ENCODE measurements at regions not wholly inside any gene's neighbourhood (a gene's known extent, or its start where the extent isn't known, plus 50 kb on each side); places are given as distances from the start of the nearest gene placed in this dataset.

DNA sequence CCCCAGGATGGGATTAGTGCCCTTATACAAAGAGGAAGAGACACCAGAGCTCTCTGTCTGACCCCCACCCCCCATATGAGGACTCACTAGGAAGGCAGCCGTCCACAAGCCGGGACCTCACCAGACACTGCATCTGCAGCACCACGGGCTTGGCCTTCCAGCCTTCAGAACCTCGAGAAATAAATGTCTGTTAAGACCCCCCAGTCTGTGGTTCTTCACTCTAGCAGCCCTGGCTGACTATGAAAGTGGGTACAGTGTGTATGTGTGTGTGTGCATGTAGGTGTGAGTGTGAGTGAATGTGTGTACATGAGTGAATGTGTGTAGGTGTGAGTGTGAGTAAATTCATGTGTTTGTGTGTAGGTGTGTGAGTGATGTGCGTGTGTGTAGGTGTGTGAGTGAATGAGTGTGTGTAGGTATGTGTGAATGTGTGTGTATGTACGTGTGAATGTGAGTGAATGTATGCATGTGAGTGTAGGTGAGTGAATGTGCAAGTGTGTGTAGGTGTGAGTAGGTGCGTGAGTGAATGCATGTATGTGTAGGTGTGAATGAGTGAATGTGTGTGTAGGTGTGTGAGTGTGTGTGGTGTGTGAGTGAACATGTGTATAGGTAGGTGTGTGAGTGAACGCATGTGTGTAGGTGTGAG, 201.6 kb upstream of the ZNF536 start:
- H3K4me3 ChIP-seq (ENCODE audit: low read depth, low read length), result no peak overlapping the region
- TF ChIP-seq, protein P1, sequence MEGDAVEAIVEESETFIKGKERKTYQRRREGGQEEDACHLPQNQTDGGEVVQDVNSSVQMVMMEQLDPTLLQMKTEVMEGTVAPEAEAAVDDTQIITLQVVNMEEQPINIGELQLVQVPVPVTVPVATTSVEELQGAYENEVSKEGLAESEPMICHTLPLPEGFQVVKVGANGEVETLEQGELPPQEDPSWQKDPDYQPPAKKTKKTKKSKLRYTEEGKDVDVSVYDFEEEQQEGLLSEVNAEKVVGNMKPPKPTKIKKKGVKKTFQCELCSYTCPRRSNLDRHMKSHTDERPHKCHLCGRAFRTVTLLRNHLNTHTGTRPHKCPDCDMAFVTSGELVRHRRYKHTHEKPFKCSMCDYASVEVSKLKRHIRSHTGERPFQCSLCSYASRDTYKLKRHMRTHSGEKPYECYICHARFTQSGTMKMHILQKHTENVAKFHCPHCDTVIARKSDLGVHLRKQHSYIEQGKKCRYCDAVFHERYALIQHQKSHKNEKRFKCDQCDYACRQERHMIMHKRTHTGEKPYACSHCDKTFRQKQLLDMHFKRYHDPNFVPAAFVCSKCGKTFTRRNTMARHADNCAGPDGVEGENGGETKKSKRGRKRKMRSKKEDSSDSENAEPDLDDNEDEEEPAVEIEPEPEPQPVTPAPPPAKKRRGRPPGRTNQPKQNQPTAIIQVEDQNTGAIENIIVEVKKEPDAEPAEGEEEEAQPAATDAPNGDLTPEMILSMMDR (IDR thresholded peaks at IDR 0.05; ENCODE audit: borderline replicate concordance, insufficient read depth, low read depth, low read length), result no peak

DNA sequence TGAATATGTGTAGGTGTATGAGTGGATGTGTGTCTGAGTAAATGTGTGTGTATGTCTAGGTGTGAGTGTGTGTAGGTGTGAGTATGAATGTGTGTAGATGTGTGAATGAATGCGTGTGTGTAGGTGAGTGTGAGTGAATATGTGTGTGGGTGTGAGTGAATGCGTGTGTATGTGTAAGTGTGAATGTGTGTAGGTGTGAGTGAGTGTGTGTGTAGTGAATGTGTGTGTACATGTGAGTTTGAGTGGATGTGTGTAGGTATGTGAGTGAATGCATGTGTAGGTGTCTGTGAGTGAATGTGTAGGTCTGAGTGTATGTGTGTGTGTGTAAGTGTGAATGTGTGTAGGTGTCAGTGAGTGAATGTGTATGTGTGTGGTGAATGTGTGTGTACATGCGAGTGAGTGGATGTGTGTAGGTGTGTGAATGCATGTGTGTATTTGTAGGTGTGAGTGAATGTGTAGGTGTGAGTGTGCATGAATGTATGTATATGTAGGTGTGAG, 201.0 kb upstream of the ZNF536 start:
- TF ChIP-seq, protein P1 (IDR thresholded peaks at IDR 0.05; ENCODE audit: borderline replicate concordance, insufficient read depth, low read depth, low read length), result no peak
- H3K4me3 ChIP-seq (ENCODE audit: low read depth, low read length), result no peak overlapping the region

DNA sequence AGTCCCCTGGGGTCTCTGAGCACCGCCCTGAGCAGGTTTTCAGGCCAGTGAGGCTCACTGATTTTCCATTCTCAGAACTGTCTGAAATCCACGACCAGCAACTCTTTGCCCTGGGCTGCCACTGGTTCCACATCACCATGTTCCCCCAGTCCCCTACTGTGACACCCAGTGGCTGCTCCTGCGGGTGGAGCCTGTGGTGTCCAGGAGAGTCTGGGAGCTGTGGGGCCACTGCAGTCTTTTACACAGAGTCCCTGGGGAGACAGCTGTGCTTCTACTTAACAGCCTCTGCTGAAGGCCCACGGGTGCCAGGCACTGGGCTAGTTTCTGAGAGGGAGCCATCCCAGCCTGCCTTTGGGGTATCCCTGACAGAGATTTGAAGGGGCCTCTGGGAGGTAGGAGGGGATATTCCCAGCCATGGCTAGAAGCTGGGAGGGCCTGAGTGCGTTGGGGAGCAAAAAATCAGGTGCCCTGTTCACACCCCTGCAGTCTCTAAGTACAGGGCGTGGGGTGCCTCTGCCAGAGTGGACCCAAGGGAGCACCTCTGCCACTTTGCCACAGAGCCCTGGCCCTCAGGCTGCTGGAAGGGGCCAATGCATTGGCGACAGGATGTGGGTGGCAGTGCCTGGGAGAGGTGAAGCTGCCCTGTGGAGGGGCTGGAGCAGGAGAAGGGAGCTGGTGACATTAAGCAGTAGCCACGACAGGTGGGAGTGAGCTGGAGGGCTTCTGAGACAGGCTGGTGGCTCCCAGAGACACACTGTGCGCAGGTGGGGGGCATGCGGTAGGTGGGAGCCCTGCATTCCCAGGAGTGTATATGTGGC, 200.2 kb upstream of the ZNF536 start:
- no peak overlapping the region for H3K4me3 ChIP-seq (ENCODE audit: low read depth, low read length)
- TF ChIP-seq, protein P1 (IDR thresholded peaks at IDR 0.05; ENCODE audit: borderline replicate concordance, insufficient read depth, low read depth, low read length), result no peak

DNA sequence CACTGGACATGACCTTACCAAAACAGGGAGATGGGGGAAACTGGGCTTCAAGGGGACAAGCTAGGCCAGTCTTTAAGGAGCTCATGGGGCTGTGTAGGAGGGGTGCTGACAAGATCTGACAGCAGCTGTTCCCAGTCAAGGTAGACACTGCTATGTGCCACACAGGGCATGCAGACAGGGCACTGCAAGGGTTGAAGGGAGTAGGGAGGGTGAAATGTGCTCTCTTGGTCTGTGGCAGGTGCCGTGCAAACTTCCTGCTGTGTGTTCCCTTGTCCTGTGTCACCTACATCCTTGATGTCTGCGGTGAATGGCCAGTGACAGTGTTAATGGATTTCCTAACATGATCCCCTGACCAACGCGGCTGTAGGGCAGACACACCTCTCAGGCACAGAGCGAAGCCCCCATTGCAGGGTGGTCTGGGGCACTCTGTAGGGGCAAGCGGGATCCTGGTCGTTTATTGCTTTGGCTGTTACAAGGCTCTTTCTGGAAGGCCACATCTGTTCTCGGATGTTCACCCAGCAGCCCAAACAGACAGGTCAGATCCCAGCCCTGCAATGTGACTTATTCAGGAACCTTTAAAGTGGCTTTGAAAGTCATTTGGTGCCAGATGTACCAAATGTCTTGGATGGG, 199.5 kb upstream of the ZNF536 start:
- H3K4me3 ChIP-seq (ENCODE audit: low read depth, low read length), result no peak overlapping the region

DNA sequence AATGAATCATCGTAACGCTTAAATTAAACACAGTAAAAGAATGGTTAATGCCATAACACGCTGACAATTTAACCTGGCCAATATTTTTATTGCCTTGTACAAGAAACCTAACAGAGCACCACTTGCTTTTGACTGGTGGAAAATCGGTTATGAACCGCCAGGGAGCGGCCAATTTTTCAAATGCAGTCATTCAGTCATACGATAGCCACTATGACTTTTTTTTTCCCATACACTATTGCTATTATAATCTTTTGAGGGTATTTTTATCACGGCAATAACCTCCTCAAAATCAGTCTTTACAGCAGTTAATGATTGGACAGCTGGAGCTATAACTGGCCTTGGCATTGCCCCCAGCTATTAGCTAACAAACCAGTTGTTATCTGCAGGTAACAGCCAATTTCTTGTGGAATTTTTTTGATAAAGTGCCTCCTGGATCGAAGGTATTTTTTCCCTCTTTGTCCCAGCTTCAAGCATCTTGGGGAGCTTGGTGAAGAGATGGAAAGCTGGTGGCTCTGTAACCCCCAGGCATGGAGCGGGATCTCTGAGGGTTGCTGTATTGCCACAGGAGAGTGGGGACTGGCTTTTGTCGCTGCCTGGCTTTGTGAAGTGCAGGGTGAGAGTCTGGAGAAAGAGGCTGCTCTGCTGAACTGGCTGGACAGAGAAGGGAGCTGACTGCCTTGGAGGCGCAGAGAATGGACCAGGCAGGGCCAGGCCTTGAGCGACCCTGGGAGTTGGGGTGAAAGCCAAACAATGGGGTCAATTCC, 198.4 kb upstream of the ZNF536 start:
- TF ChIP-seq, protein P1 (IDR thresholded peaks at IDR 0.05; ENCODE audit: borderline replicate concordance, insufficient read depth, low read depth, low read length), result no peak
- H3K4me3 ChIP-seq (ENCODE audit: low read depth, low read length), result no peak overlapping the region

More for the DNA sequence above, 199.5 kb upstream of the ZNF536 start:
- TF ChIP-seq, protein P1 (IDR thresholded peaks at IDR 0.05; ENCODE audit: borderline replicate concordance, insufficient read depth, low read depth, low read length), result no peak

DNA sequence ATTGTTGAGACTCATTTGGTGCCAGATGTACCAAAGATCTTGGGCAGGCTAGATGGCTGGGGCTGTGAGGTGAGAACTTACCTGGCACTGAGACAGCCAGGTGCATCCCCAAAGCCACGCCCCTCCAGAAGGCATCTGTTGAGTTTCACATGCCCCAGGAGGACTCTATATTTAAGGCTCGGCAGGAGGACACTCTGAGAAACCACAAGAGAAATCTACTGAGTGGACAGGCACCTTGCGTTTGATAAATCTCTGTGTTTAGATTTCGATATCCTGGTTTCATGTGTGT, 197.9 kb upstream of the ZNF536 start:
- TF ChIP-seq, protein P1 (IDR thresholded peaks at IDR 0.05; ENCODE audit: borderline replicate concordance, insufficient read depth, low read depth, low read length), result no peak
- no peak overlapping the region for H3K4me3 ChIP-seq (ENCODE audit: low read depth, low read length)
